OCI-LY1 (cell line): ENCODE measurements at regions not wholly inside any gene's neighbourhood (a gene's known extent, or its start where the extent isn't known, plus 50 kb on each side); places are given as distances from the start of the nearest gene placed in this dataset.

Source experiments
- CTCF ChIP-seq: fragments of 200-600 bp; sonication (generic), shearing (Covaris generic); IDR thresholded peaks from 2 replicates; pipeline ENCODE4 v1.5.1; 2017; ENCODE audit warnings: mild to moderate bottlenecking, antibody characterized with exemption, low read length, moderate library complexity, mixed read lengths
- EZH2 ChIP-seq: fragments of 200-600 bp; sonication (generic), shearing (Covaris generic); IDR thresholded peaks from 2 replicates; pipeline ENCODE4 v1.8.0; 2017; ENCODE audit warnings: borderline replicate concordance, mixed run types, mild to moderate bottlenecking, antibody characterized with exemption, low read length, moderate library complexity, mixed read lengths

GRCh38 chr15:60138397-60138968 lies 134.4 kb downstream of the FOXB1 start:
- no peak for TF ChIP-seq EZH2
- no peak for TF ChIP-seq CTCF
